HG02642 (cell line): ENCODE measurements at regions not wholly inside any gene's neighbourhood (a gene's known extent, or its start where the extent isn't known, plus 50 kb on each side); places are given as distances from the start of the nearest gene placed in this dataset.
"Not testable (repeated sequence)": the region's sequence is repeated elsewhere in the genome, so short reads cannot be mapped to it uniquely, and the experiment has no call there.

Experiments used
- ATAC-seq: cut with Tn5 transposase; IDR thresholded peaks from one replicate; pipeline ENCODE4 v1.9.1; 2021; ENCODE audit warnings: mild to moderate bottlenecking; ENCODE audit not compliant: unreplicated experiment, poor library complexity

DNA sequence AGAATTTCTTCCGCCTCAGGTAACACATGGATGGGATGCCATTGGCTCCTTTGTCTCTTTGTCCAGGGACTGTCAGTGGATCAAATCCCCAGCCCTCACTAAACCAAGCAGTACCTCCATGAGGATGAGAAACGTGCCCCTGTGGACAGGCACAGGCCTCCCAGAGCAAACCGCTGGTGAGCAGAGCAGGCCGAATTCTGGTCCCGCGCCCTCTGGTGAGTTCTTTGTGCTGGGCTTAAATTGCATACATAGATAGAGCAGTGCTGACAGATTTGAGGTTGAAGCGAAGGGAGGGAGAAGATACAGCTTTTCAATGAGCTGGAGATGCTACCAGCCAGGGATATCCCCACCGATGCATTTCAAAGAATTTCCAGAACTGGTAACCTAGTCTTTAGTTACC lies 143.8 kb downstream of the HSD17B3 start:
- no peak for ATAC-seq

DNA sequence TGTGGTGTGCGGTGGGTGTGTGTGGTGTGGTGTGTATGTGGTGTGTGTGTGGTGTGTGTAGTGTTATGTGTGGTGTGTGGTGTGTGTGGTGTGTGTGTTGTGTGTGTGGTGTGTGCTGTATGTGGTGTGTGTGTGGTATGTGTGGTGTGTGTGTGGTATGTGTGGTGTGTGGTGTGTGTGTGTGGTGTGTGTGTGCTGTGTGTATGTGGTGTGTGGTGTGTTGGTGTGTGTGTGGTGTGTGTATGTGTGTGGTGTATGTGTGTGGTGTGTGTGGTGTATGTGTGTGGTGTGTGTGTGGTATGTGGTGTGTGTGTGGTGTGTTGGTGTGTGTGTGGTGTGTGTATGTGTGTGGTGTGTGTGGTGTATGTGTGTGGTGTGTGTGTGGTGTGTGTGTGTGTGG lies 144.3 kb downstream of the HSD17B3 start:
- ATAC-seq = no peak

GRCh38 chr9:96156171-96156974 lies 145.6 kb downstream of the HSD17B3 start:
- ATAC-seq = no peak

DNA sequence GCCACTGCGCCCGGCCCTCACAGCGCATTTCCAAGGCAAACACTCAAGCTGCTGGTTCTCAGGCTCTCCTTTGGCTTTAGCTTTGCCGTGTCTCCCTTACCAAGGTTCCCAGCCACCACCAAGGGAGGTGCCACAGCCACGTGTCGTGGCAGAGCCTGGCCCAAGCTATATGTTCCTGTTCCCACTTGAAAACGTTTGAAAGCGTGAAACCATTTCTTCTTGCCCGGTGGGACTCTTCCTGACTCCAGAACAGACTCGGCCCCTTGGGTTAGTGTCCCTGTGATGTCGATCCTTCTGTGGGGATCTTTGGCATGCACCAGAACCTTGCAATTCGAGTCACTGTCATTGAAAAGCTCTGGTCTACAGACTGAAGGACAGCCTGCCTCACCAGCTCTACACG lies 147.9 kb downstream of the HSD17B3 start:
- no peak for ATAC-seq

DNA sequence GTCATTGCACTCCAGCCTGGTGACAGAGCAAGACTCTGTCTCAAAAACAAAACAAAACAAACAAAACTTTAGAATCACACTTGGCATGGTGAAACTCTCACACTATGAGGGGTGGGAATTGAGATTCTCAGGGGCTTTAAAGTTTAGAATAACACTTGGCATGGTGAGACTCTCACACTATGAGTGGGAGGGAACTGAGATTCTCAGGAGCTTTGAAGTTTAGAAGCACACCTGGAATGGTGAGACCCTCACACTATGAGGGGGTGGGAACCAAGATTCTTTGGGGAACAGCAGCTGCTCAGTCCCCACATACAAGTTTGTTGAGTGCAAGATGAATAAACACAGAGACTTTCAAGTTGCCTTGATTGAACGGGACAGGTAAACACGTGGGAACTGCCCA lies 149.4 kb downstream of the HSD17B3 start:
- no peak for ATAC-seq

GRCh38 chr9:96150324-96151227 lies 151.4 kb downstream of the HSD17B3 start:
- ATAC-seq = peak; percentile 93

DNA sequence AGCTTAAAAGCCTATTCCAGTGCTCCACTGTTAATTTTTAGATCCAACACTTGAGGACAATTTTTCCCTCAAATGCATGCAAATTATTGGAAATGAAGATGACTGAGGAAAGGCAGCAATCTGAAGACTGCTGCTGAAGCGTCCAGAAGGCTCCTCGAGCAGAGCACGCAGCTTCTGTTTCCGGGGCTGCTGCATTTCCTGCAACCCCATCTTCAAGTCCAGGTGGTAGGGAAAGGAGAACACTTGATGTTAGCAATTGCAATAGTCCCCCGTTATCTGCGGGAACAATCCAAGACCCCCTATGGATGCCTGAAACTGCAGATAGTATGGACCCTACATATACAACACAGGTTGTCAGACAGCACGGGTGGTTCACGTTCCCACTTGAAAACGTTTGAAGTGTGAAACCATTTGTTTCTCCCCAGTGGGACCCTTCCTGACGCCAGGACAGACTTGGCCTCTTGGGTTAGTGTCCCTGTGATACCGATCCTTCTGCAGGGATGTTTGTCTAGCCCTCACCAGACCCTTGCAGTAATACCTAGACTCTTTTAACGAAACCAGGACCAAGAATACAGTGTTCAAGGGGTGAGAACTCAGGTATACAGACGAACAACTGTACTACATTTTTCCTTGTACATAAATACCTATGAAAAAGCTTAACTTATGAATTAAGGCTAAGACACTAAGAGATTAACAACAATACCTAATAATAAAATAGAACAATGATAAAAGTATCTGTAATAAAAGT lies 152.3 kb downstream of the HSD17B3 start:
- peak; percentile 48 for ATAC-seq

- ATAC-seq = no peak
Observed at GRCh38 chr9:96148634-96149532, 153.1 kb downstream of the HSD17B3 start.

- ATAC-seq = not testable (repeated sequence)
Observed at GRCh38 chr9:96147029-96147428, 154.9 kb downstream of the HSD17B3 start.

- no peak for ATAC-seq
Observed at GRCh38 chr9:96141666-96142065, 160.3 kb downstream of the HSD17B3 start.

DNA sequence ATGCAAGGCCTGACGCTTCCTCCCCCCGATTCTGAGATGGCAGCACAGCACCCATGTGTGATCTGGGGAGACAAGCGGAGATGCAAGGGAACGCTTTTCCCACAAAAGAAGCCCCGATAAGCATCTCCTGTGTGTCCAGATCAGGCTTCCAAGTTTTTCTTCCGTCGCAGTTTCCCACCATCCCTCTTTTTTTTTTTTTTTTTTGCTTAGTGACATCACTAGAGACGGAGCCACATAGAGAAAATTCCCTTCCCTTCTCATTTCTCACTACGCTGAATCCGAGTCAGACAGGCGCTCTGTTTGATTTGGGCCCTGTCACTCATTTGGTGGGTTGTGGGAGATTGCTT lies 160.9 kb downstream of the HSD17B3 start:
- no peak for ATAC-seq

DNA sequence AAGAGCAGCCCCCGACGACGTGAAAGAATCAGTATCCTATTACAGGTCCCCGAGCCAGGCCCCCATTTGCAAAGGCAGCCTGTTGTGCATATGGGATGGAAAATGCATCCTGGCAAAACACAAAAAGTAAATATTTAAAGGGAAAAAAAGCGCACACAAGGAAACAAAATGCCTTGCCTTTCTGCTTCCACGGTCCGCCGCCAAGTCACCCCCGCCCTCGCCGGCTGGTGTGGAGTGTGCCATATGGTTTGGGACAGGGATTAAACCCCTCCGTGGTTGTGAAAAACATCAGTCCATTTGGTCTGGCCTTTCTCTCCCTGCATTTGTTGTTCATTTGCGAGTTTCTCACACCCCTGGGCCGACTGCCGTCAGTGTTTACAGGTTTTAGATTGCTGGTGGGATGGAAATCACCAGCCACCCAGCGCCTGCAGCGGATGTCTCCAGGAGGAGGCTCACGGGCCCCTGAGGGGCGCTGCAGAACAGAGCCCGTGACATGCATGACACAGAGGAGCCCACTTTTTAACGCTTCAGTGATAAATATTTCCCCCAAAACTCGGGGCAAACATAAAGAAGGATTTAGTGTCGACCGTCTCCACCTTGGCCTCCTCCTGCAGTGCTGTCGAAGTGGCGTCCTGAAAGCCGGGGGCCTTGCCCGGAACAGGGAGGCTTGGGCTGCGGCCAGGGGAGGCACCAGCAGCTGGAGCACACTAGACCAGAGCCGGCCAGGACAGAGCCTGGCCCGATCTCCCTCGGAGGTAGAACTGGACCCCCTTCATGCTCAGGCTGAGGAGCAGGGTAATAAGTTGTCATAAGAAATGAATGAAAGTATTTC lies 161.5 kb downstream of the HSD17B3 start:
- ATAC-seq = no peak

DNA sequence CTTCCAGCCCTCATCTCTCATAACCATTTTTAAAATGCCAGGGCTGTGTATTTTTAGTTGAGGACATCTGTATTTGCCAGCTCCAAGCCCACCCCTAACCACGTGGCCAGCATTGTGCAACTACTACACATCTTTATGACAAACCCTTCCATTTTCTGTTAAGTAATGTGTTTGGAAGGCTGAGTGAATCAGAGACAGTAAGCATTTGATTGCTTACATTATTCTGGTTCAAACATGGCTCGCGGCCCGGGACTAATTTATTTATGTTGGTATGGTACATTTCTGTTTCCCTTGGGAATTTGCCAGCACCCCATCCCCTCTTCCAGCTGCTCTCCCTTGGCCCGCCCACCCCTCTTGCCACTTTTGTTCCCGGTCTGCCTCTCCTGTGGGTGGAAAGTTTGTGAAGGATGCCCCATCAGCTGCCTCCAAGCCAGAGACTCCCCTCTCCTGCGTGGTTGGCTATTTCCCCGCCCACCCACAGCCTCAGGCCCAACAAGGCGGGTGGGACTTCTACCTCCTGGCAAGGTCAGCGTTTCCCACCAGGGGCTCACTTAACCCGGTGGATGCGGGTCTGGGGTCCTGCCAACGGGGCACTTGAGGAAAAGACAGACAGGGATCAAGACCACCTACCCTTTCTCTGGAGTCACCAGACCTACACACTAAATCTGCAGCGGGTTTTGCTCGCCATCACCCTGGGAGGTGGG lies 162.2 kb downstream of the HSD17B3 start:
- no peak for ATAC-seq

GRCh38 chr9:96138616-96139015 lies 163.4 kb downstream of the HSD17B3 start:
- ATAC-seq = no peak

GRCh38 chr9:96137671-96138429 lies 164.1 kb downstream of the HSD17B3 start:
- peak; percentile 37 for ATAC-seq

DNA sequence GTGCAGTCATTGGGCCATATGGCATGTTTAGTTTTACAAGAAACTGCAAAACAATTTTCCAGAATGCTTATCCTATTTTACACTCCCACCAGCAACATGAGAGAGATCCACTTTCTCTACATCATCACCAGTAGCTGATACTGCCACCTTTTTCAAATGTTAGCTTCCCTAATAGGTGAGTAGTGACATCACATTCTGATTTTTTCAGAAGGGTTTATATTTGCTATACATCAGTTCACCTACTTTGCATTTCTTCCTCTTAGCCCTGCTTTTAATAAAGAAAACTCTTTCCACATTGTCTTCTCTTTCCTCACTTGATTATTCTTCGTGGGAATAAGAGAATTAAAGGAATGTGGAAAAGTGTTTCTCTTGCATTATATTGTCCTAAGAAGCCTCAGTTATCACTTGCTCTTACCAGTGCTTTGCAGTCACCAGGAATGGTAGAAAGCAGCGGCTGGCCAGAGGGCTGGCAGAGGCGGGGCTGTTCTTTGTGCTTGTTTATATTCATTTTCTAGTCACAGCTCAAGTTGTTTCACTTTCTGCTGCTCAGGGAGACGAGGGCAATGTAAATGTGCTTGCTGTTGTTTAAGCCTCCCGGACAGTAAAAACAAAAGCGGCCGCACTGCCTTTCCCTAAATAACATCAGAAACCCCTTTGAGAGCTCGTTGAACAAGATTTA lies 164.8 kb downstream of the HSD17B3 start:
- peak; percentile 95 for ATAC-seq

- no peak for ATAC-seq
Observed at GRCh38 chr9:96135753-96136290, 166.2 kb downstream of the HSD17B3 start.
